ENCODE measurements at regions not wholly inside any gene's neighbourhood (a gene's known extent, or its start where the extent isn't known, plus 50 kb on each side); places are given as distances from the start of the nearest gene placed in this dataset.
"Not testable (repeated sequence)": the region's sequence is repeated elsewhere in the genome, so short reads cannot be mapped to it uniquely, and the experiment has no call there.

DNA sequence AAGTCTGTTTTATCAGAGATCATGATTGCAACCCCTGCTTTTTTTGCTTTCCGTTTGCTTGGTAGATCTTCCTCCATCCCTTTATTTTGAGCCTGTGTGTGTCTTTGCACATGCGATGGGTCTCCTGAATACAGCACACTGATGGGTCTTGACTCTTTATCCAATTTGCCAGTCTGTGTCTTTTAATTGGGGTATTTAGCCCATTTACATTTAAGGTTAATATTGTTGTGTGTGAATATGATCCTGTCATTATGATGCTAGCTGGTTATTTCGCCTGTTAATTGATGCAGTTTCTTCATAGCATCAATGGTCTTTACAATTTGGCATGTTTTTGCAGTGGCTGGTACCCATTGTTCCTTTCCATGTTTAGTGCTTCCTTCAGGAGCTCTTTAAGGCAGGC lies 199.2 kb upstream of the TSC22D1 start:
- not testable (repeated sequence) for H3K4ac ChIP-seq (ENCODE audit: low read length); H3K79me1 ChIP-seq (ENCODE audit: low read depth, low read length); H3K14ac ChIP-seq (ENCODE audit: low read length); H3K9me3 ChIP-seq (replicated peaks in 1 of 2; ENCODE audit: control insufficient read depth in 2 of 2, insufficient read depth in 1 of 2, low read depth in 1 of 2, low read length in 2 of 2); H3K27ac ChIP-seq (replicated peaks; ENCODE audit: low read length); H4K91ac ChIP-seq (ENCODE audit: low read depth, low read length, poor library complexity); H3K36me3 ChIP-seq (replicated peaks in 1 of 2; ENCODE audit: control insufficient read depth in 2 of 2, insufficient read depth in 2 of 2, low read length in 2 of 2); H4K8ac ChIP-seq (ENCODE audit: low read depth, low read length); DNase-seq (ENCODE audit: low spot score); H3K4me3 ChIP-seq (ENCODE audit: low read length in 2 of 2); H3K23ac ChIP-seq (ENCODE audit: low read depth, low read length, poor library complexity); H2AFZ ChIP-seq (ENCODE audit: low read length); H2BK5ac ChIP-seq (ENCODE audit: low read length); H2AK5ac ChIP-seq (ENCODE audit: low read depth, low read length); H3K27me3 ChIP-seq (ENCODE audit: control insufficient read depth in 3 of 3, insufficient read depth in 3 of 3, low read depth in 1 of 3, low read length in 3 of 3); H3K4me2 ChIP-seq (ENCODE audit: insufficient read depth, low read length, poor library complexity, severe bottlenecking); H2BK120ac ChIP-seq (ENCODE audit: low read depth, low read length); H3K18ac ChIP-seq (ENCODE audit: low read length); H2BK12ac ChIP-seq (ENCODE audit: low read length); H3K4me1 ChIP-seq (ENCODE audit: control insufficient read depth in 2 of 2, insufficient read depth in 1 of 2, low read depth in 1 of 2, low read length in 2 of 2); H3K9ac ChIP-seq (ENCODE audit: low read depth, low read length, poor library complexity); H2BK15ac ChIP-seq (ENCODE audit: low read length)
- WGBS, 2 donors (ENCODE audit: extremely low coverage in 2 of 2, insufficient read length in 2 of 2, insufficient replicate concordance in 1 of 2) = no CpG with 5 or more reads among the region's 3 CpGs

- H3K4ac ChIP-seq (ENCODE audit: low read length) = no peak overlapping the region
- H2AFZ ChIP-seq (ENCODE audit: low read length) = no peak overlapping the region
- H2BK12ac ChIP-seq (ENCODE audit: low read length) = no peak overlapping the region
- no peak overlapping the region for H4K8ac ChIP-seq (ENCODE audit: low read depth, low read length)
- H3K18ac ChIP-seq (ENCODE audit: low read length) = no peak overlapping the region
- H4K91ac ChIP-seq (ENCODE audit: low read depth, low read length, poor library complexity) = no peak overlapping the region
- H3K27me3 ChIP-seq (ENCODE audit: control insufficient read depth in 3 of 3, insufficient read depth in 3 of 3, low read depth in 1 of 3, low read length in 3 of 3) = no peaks in the 10 kb centered on the region
- no peak overlapping the region for H3K27ac ChIP-seq (replicated peaks; ENCODE audit: low read length)
- no CpG with 5 or more reads among the region's 5 CpGs for WGBS, 2 donors (ENCODE audit: extremely low coverage in 2 of 2, insufficient read length in 2 of 2, insufficient replicate concordance in 1 of 2)
- no peak overlapping the region for H3K9ac ChIP-seq (ENCODE audit: low read depth, low read length, poor library complexity)
- H3K4me1 ChIP-seq (ENCODE audit: control insufficient read depth in 2 of 2, insufficient read depth in 1 of 2, low read depth in 1 of 2, low read length in 2 of 2) = peaks cover 0 to 5% of the 10 kb centered on the region in 2 donors
- H2BK5ac ChIP-seq (ENCODE audit: low read length) = no peak overlapping the region
- H3K9me3 ChIP-seq (replicated peaks in 1 of 2; ENCODE audit: control insufficient read depth in 2 of 2, insufficient read depth in 1 of 2, low read depth in 1 of 2, low read length in 2 of 2) = no peaks in the 10 kb centered on the region
- H3K23ac ChIP-seq (ENCODE audit: low read depth, low read length, poor library complexity) = no peak overlapping the region
- no peak for DNase-seq (ENCODE audit: low spot score)
- no peak overlapping the region for H3K14ac ChIP-seq (ENCODE audit: low read length)
- no peak overlapping the region for H3K4me2 ChIP-seq (ENCODE audit: insufficient read depth, low read length, poor library complexity, severe bottlenecking)
- H3K36me3 ChIP-seq (replicated peaks in 1 of 2; ENCODE audit: control insufficient read depth in 2 of 2, insufficient read depth in 2 of 2, low read length in 2 of 2) = no peaks in the 10 kb centered on the region
- H2BK120ac ChIP-seq (ENCODE audit: low read depth, low read length) = no peak overlapping the region
- no peak overlapping the region for H2BK15ac ChIP-seq (ENCODE audit: low read length)
- H2AK5ac ChIP-seq (ENCODE audit: low read depth, low read length) = no peak overlapping the region
- H3K79me1 ChIP-seq (ENCODE audit: low read depth, low read length) = no peaks in the 10 kb centered on the region
- H3K4me3 ChIP-seq (ENCODE audit: low read length in 2 of 2) = no peak overlapping the region
Measured at GRCh38 chr13:44770951-44771350, 194.8 kb upstream of the TSC22D1 start.

DNA sequence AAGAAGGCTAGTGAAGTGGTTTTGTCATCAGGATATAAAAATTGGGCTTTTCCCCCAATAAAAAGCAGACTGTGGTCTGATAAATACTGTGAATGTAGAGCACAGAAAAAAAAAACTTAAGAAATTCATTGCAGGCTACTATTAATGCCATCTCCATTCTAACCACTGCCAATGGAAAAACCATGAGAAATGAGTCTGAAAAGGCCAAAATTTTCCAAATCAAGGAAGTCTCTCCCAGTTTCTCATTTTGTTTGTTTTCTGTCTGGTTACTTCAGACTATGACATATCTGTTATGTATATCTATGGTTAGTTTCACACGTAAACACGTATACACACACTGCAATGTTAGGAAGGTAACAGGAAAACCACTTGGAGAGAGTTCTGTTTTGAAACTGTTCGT lies 193.6 kb upstream of the TSC22D1 start:
- Histone ChIP-seq H3K4me2 (ENCODE audit: insufficient read depth, low read length, poor library complexity, severe bottlenecking) (no peak overlapping the region), H3K9ac (ENCODE audit: low read depth, low read length, poor library complexity) (no peak overlapping the region), H3K36me3 (replicated peaks in 1 of 2; ENCODE audit: control insufficient read depth in 2 of 2, insufficient read depth in 2 of 2, low read length in 2 of 2) (no peaks in the 10 kb centered on the region), H3K23ac (ENCODE audit: low read depth, low read length, poor library complexity) (no peak overlapping the region), H2AFZ (ENCODE audit: low read length) (no peak overlapping the region), H3K79me1 (ENCODE audit: low read depth, low read length) (no peaks in the 10 kb centered on the region), H3K18ac (ENCODE audit: low read length) (no peak overlapping the region), H3K27ac (replicated peaks; ENCODE audit: low read length) (no peak overlapping the region), H3K27me3 (ENCODE audit: control insufficient read depth in 3 of 3, insufficient read depth in 3 of 3, low read depth in 1 of 3, low read length in 3 of 3) (no peaks in the 10 kb centered on the region), H3K4ac (ENCODE audit: low read length) (no peak overlapping the region), H3K4me1 (ENCODE audit: control insufficient read depth in 2 of 2, insufficient read depth in 1 of 2, low read depth in 1 of 2, low read length in 2 of 2) (peaks cover 0 to 5% of the 10 kb centered on the region in 2 donors), H3K9me3 (replicated peaks in 1 of 2; ENCODE audit: control insufficient read depth in 2 of 2, insufficient read depth in 1 of 2, low read depth in 1 of 2, low read length in 2 of 2) (no peaks in the 10 kb centered on the region), H4K8ac (ENCODE audit: low read depth, low read length) (no peak overlapping the region), H2AK5ac (ENCODE audit: low read depth, low read length) (no peak overlapping the region), H2BK5ac (ENCODE audit: low read length) (no peak overlapping the region), H2BK15ac (ENCODE audit: low read length) (no peak overlapping the region), H4K91ac (ENCODE audit: low read depth, low read length, poor library complexity) (no peak overlapping the region), H3K4me3 (ENCODE audit: low read length in 2 of 2) (no peak overlapping the region), H2BK120ac (ENCODE audit: low read depth, low read length) (no peak overlapping the region), H2BK12ac (ENCODE audit: low read length) (no peak overlapping the region), H3K14ac (ENCODE audit: low read length) (no peak overlapping the region)
- no CpG with 5 or more reads among the region's 3 CpGs for WGBS, 2 donors (ENCODE audit: extremely low coverage in 2 of 2, insufficient read length in 2 of 2, insufficient replicate concordance in 1 of 2)
- DNase-seq (ENCODE audit: low spot score) = no peak

DNA sequence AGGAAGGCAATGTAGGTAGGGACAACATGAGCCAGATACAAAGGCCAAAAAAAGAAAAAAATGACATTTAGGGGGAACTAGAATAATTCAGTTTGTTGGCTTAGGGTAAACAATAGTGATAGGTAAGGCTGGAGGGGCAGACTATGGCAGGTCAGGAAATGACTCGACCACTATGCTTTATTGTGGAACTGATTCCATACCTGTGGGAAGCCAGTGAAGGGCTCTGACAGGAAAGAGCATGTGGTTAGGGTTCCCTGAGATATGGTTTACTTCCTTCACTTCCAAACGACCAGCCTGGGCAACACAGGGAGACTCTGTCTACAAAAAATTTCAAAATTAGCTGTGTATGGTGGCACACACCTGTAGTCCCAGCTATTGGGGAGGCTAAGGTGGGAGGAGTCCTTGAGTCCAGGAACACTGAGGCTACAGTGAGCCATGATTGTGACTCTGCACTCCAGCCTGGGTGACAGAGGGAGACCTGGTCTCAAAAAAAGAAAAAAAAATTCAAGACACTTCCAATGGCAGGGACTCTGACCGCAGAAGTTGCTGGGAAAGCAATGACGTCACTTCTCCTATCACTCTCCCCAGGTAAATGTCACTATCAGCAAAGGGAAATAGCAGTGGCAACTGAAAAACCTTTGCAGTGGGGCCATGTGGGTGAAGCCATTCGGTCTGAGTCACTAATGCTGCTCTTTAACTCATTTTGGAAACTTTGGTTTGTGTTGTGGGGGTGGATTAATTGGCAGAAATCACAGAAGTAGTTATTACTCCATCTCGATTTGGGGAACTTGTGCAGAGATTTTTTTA lies 192.8 kb upstream of the TSC22D1 start:
- Histone ChIP-seq H2BK5ac (ENCODE audit: low read length) (no peak overlapping the region), H4K8ac (ENCODE audit: low read depth, low read length) (no peak overlapping the region), H3K18ac (ENCODE audit: low read length) (no peak overlapping the region), H4K91ac (ENCODE audit: low read depth, low read length, poor library complexity) (no peak overlapping the region), H2AFZ (ENCODE audit: low read length) (no peak overlapping the region), H3K27ac (replicated peaks; ENCODE audit: low read length) (no peak overlapping the region), H3K27me3 (ENCODE audit: control insufficient read depth in 3 of 3, insufficient read depth in 3 of 3, low read depth in 1 of 3, low read length in 3 of 3) (no peaks in the 10 kb centered on the region), H3K9me3 (replicated peaks in 1 of 2; ENCODE audit: control insufficient read depth in 2 of 2, insufficient read depth in 1 of 2, low read depth in 1 of 2, low read length in 2 of 2) (no peaks in the 10 kb centered on the region), H3K9ac (ENCODE audit: low read depth, low read length, poor library complexity) (no peak overlapping the region), H3K23ac (ENCODE audit: low read depth, low read length, poor library complexity) (no peak overlapping the region), H2BK15ac (ENCODE audit: low read length) (no peak overlapping the region), H3K14ac (ENCODE audit: low read length) (no peak overlapping the region), H3K4ac (ENCODE audit: low read length) (no peak overlapping the region), H3K4me1 (ENCODE audit: control insufficient read depth in 2 of 2, insufficient read depth in 1 of 2, low read depth in 1 of 2, low read length in 2 of 2) (peaks cover 3 to 9% of the 10 kb centered on the region in 2 donors), H3K4me3 (ENCODE audit: low read length in 2 of 2) (no peak overlapping the region), H2AK5ac (ENCODE audit: low read depth, low read length) (no peak overlapping the region), H3K79me1 (ENCODE audit: low read depth, low read length) (no peaks in the 10 kb centered on the region), H2BK120ac (ENCODE audit: low read depth, low read length) (no peak overlapping the region), H3K4me2 (ENCODE audit: insufficient read depth, low read length, poor library complexity, severe bottlenecking) (no peak overlapping the region), H2BK12ac (ENCODE audit: low read length) (no peak overlapping the region), H3K36me3 (replicated peaks in 1 of 2; ENCODE audit: control insufficient read depth in 2 of 2, insufficient read depth in 2 of 2, low read length in 2 of 2) (no peaks in the 10 kb centered on the region)
- no peak for DNase-seq (ENCODE audit: low spot score)
- no CpG with 5 or more reads among the region's 6 CpGs for WGBS, 2 donors (ENCODE audit: extremely low coverage in 2 of 2, insufficient read length in 2 of 2, insufficient replicate concordance in 1 of 2)
